ENCODE measurements at regions not wholly inside any gene's neighbourhood (a gene's known extent, or its start where the extent isn't known, plus 50 kb on each side); places are given as distances from the start of the nearest gene placed in this dataset.

- TF ChIP-seq CTCF (IDR thresholded peaks at IDR 0.05) (no peak), POLR2A (IDR thresholded peaks at IDR 0.05) (no peak), POLR2AphosphoS5 (IDR thresholded peaks at IDR 0.05) (no peak)
These were observed 53.3 kb downstream of the FHIP2A start for GRCh38 chr10:114874827-114875411.

Measured in prostate gland (tissue), 2 donors.